ENCODE measurements at regions not wholly inside any gene's neighbourhood (a gene's known extent, or its start where the extent isn't known, plus 50 kb on each side); places are given as distances from the start of the nearest gene placed in this dataset.

- no peak for TF ChIP-seq CTCF (IDR thresholded peaks at IDR 0.05; ENCODE audit: unreplicated experiment)
- Mint-ChIP-seq H3K27ac (ENCODE audit: unreplicated experiment) (no peak overlapping the region), H3K36me3 (ENCODE audit: low read depth, unreplicated experiment) (no peaks in the 10 kb centered on the region), H3K4me3 (ENCODE audit: unreplicated experiment) (no peak overlapping the region), H3K9me3 (ENCODE audit: unreplicated experiment) (no peaks in the 10 kb centered on the region), H3K4me1 (ENCODE audit: unreplicated experiment) (no peaks in the 10 kb centered on the region), H3K27me3 (ENCODE audit: unreplicated experiment) (no peaks in the 10 kb centered on the region)
- DNase-seq (ENCODE audit: low spot score), result no peak
These were observed 156.7 kb downstream of the SERPINI1 start for GRCh38 chr3:167892205-167892604.

- peaks cover 3% of the 10 kb centered on the region for H3K4me1 Mint-ChIP-seq (ENCODE audit: unreplicated experiment)
- no peak overlapping the region for H3K27ac Mint-ChIP-seq (ENCODE audit: unreplicated experiment)
- no peak for TF ChIP-seq CTCF (IDR thresholded peaks at IDR 0.05; ENCODE audit: unreplicated experiment)
- DNase-seq (ENCODE audit: low spot score), result no peak
- no peaks in the 10 kb centered on the region for H3K36me3 Mint-ChIP-seq (ENCODE audit: low read depth, unreplicated experiment)
- no peaks in the 10 kb centered on the region for H3K9me3 Mint-ChIP-seq (ENCODE audit: unreplicated experiment)
- H3K27me3 Mint-ChIP-seq (ENCODE audit: unreplicated experiment), result no peaks in the 10 kb centered on the region
- no peak overlapping the region for H3K4me3 Mint-ChIP-seq (ENCODE audit: unreplicated experiment)
These were observed 151.6 kb downstream of the SERPINI1 start for GRCh38 chr3:167887096-167887495.

GRCh38 chr3:167886690-167887089 lies 151.2 kb downstream of the SERPINI1 start:
- Mint-ChIP-seq H3K9me3 (ENCODE audit: unreplicated experiment) (no peaks in the 10 kb centered on the region), H3K27me3 (ENCODE audit: unreplicated experiment) (no peaks in the 10 kb centered on the region), H3K4me3 (ENCODE audit: unreplicated experiment) (no peak overlapping the region), H3K4me1 (ENCODE audit: unreplicated experiment) (peaks cover 3% of the 10 kb centered on the region), H3K36me3 (ENCODE audit: low read depth, unreplicated experiment) (no peaks in the 10 kb centered on the region), H3K27ac (ENCODE audit: unreplicated experiment) (no peak overlapping the region)
- no peak for TF ChIP-seq CTCF (IDR thresholded peaks at IDR 0.05; ENCODE audit: unreplicated experiment)
- DNase-seq (ENCODE audit: low spot score), result no peak

- H3K9me3 Mint-ChIP-seq (ENCODE audit: unreplicated experiment), result no peaks in the 10 kb centered on the region
These were observed 149.8 kb downstream of the SERPINI1 start for GRCh38 chr3:167885277-167885676.

GRCh38 chr3:167884481-167884880 lies 149.0 kb downstream of the SERPINI1 start:
- no peak for TF ChIP-seq CTCF (IDR thresholded peaks at IDR 0.05; ENCODE audit: unreplicated experiment)
- no peak overlapping the region for H3K4me3 Mint-ChIP-seq (ENCODE audit: unreplicated experiment)
- H3K27ac Mint-ChIP-seq (ENCODE audit: unreplicated experiment), result no peak overlapping the region
- DNase-seq (ENCODE audit: low spot score), result no peak
- peaks cover 3% of the 10 kb centered on the region for H3K4me1 Mint-ChIP-seq (ENCODE audit: unreplicated experiment)
- H3K9me3 Mint-ChIP-seq (ENCODE audit: unreplicated experiment), result no peaks in the 10 kb centered on the region
- no peaks in the 10 kb centered on the region for H3K27me3 Mint-ChIP-seq (ENCODE audit: unreplicated experiment)
- no peaks in the 10 kb centered on the region for H3K36me3 Mint-ChIP-seq (ENCODE audit: low read depth, unreplicated experiment)

More at GRCh38 chr3:167885277-167885676, 149.8 kb downstream of the SERPINI1 start:
- no peak for DNase-seq (ENCODE audit: low spot score)
- no peaks in the 10 kb centered on the region for H3K36me3 Mint-ChIP-seq (ENCODE audit: low read depth, unreplicated experiment)
- H3K27ac Mint-ChIP-seq (ENCODE audit: unreplicated experiment), result no peak overlapping the region
- TF ChIP-seq CTCF (IDR thresholded peaks at IDR 0.05; ENCODE audit: unreplicated experiment), result no peak
- H3K4me1 Mint-ChIP-seq (ENCODE audit: unreplicated experiment), result peaks cover 3% of the 10 kb centered on the region
- no peaks in the 10 kb centered on the region for H3K27me3 Mint-ChIP-seq (ENCODE audit: unreplicated experiment)
- no peak overlapping the region for H3K4me3 Mint-ChIP-seq (ENCODE audit: unreplicated experiment)

All from endothelial cell (in vitro differentiated cells).